ENCODE measurements at regions not wholly inside any gene's neighbourhood (a gene's known extent, or its start where the extent isn't known, plus 50 kb on each side); places are given as distances from the start of the nearest gene placed in this dataset.
A peak's percentile ranks its signal among the peaks of the same experiment; 100 is the strongest.
"Not testable (repeated sequence)": the region's sequence is repeated elsewhere in the genome, so short reads cannot be mapped to it uniquely, and the experiment has no call there.

DNA sequence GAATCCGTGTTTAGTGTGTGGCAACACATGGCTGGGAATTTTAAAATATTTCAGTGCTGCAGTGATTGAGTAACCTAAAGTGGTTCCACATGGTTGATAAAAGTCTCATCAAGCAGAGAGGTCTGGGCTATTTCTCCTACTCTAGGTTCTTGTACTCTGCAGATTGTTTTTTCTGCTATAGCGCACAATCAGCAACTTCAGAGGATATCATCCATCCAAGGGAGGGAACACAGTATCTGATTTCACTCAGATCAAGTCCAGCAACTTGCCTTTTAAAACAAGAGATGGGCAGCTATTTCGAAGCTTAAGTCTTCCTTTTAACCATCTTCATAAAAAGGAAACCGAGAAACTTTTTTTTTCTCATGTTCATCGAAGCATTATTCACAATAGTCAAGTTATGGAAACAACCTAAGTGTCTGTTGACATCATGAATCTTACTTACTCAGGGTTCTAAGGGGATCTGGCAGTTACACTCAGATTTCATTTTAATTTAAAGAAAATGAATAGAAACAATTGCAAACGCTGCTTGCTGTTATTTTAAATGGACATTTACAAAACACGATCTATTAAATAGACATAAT is 172.7 kb upstream of the TRIB2 start:
- peak; percentile 39 for ATAC-seq
- intact Hi-C loops (cut with micrococcal nuclease): no loop called here

GRCh38 chr2:12547566-12548170 is 169.1 kb upstream of the TRIB2 start:
- no peak for ATAC-seq
- intact Hi-C loops (cut with micrococcal nuclease): no loop called here

More for the DNA sequence above, 172.7 kb upstream of the TRIB2 start:
- no peak for DNase-seq

GRCh38 chr2:12548906-12549305 is 167.8 kb upstream of the TRIB2 start:
- DNase-seq: no peak
- intact Hi-C loops (cut with micrococcal nuclease): no loop called here
- ATAC-seq: no peak

More at GRCh38 chr2:12547566-12548170, 169.1 kb upstream of the TRIB2 start:
- DNase-seq: no peak

DNA sequence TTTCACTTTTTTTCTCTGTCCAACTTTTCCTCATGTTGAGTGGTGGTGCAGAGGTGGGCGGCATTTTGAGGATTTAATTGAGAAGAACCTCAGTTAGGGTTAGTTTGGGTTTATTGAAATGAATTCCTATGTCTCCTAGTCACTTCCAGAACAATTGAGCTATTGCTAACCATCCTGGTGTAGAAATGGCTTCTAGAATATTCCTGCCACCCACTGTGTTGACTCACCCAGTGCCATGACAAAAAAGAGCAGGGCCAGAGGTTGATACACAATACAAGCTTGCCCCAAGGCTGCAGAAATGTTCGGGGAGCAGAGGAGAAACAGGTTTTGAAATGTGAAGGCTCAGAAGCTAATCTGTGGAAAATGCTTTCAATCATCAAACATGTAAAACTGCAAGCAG is 167.1 kb upstream of the TRIB2 start:
- intact Hi-C loops (cut with micrococcal nuclease): no loop called here
- DNase-seq (no peak), ATAC-seq (no peak)

GRCh38 chr2:12552092-12552491 is 164.6 kb upstream of the TRIB2 start:
- ATAC-seq (no peak), DNase-seq (no peak)
- intact Hi-C loops (cut with micrococcal nuclease): no loop called here

GRCh38 chr2:12554224-12555011 is 162.3 kb upstream of the TRIB2 start:
- intact Hi-C loops (cut with micrococcal nuclease): no loop called here
- ATAC-seq: no peak
- DNase-seq: no peak

DNA sequence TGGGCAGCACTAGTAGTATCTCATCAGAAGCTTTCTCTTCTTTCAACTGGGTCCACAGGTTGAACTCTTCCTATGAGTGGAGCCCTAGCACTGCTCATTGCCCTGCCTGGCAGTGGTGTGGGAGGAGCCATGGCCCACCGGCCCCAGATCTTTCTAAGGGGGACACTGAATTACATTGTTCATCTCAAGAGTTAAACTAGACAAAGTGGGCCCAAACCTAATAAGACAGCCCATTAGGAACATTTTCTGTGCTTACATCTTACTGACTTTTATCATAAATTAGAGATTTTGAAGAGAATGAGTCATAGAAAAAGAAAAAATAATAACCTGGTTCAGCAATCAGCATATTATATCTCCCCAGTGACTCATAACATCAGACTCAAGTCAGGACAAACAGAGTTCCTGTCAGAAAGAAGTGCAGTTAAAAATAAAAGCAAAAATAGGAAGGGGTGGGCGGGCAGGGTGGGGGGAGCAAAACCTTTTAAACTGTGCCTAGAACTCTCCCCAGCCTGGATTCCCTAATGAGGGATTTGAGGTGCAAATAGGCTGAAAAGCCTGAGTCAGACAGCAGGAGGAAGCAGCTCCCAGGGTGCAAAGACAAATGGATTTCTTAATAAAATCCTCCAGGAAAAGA is 161.6 kb upstream of the TRIB2 start:
- intact Hi-C loops (cut with micrococcal nuclease): no loop called here

GRCh38 chr2:12556762-12557161 is 160.0 kb upstream of the TRIB2 start:
- intact Hi-C loops (cut with micrococcal nuclease): no loop called here
- no peak for DNase-seq
- no peak for ATAC-seq

More for the DNA sequence above, 161.6 kb upstream of the TRIB2 start:
- no peak for ATAC-seq
- DNase-seq: no peak

GRCh38 chr2:12557688-12558087 is 159.0 kb upstream of the TRIB2 start:
- DNase-seq (no peak), ATAC-seq (no peak)
- intact Hi-C loops (cut with micrococcal nuclease): no loop called here

DNA sequence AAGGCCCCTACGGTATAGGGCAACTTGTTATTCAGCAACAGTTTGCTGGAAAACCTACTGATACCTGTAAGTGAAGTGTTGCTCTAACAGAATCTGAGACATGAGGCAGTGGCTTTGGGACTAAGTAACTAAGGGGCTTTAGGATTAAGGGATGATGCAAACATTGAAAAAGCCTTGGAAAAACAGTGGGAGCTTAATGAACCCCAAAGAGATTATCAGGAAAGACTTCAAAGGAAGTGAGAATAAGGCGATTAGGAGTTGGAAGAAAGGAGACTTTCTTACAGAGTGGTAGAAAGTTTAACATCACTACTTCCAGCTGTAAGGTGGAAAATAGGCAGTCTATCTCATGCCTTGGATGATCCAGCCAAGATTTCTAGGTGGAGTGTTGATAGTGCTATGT is 158.2 kb upstream of the TRIB2 start:
- intact Hi-C loops (cut with micrococcal nuclease): no loop called here
- DNase-seq (no peak), ATAC-seq (no peak)

DNA sequence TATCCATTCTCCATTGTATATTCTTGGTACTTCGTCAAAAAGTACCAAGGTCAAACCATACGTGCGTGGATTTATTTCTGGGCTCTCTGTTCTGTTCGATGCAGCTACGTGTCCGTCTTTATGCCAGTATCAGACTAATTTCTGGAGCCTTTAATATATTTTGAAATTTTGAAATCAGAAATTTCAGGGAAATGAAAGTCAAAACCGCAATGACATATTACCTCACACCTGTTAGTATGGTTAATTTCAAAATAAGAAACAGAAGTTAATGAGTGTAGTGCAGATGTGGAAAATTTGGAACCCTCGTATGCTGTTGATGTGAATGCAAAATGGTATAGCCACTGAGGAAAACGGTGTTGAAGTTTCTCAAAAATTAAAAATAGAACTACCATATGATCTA is 156.1 kb upstream of the TRIB2 start:
- intact Hi-C loops (cut with micrococcal nuclease): no loop called here
- ATAC-seq (no peak), DNase-seq (no peak)

DNA sequence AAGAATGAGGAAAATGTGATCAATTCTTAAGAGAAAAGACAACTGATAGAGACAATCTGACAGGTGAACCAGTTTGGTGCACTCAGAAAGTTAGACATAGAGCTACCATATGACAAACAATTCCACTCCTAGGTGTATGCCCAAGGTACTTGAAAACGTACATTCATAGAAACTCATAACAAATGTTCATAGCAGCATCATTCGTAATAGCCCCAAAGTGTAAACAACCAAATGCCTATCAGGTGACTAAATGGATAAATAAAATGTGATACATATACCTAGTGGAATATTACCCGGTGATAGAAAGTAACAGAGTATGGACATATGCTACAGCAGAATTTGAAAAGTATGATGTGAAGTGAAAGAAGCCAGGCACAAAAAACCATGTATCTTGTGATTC is 149.3 kb upstream of the TRIB2 start:
- intact Hi-C loops (cut with micrococcal nuclease): no loop called here
- DNase-seq: no peak
- ATAC-seq: no peak

GRCh38 chr2:12569510-12569909 is 147.2 kb upstream of the TRIB2 start:
- ATAC-seq; intact Hi-C loops (cut with micrococcal nuclease); DNase-seq: not testable (repeated sequence)

DNA sequence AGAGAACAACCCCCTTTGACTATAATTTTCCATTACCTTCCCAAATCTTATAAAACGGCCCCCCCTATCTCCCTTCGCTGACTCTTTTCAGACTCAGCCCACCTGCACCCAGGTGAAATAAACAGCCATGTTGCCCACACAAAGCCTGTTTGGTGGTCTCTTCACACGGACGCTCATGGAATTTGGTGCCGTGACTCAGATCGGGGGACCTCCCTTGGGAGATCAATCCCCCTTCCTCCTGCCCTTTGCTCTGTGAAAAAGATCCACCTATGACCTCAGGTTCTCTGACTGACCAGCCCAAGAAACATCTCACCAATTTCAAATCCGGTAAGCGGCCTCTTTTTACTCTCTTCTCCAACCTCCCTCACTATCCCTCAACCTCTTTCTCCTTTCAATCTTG is 146.8 kb upstream of the TRIB2 start:
- intact Hi-C loops (cut with micrococcal nuclease): not testable (repeated sequence)

DNA sequence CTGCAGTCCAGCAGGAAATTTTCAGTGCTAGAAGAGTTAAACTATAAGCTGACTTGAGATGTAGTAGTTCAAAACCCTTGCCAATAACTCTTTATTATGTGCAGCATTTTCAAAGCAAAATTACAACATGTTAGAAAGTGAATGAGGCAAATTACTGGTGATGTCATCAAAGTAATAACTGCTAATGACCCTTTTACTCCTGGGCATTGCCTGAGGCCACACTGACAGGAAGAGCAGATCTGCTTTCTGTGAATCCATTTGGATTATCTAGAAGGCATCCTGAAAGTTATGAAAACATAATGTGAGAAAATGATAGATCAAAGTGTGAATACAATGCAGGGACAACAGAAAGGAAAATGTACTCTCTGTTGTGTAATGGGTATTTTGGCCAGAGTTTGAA is 139.6 kb upstream of the TRIB2 start:
- intact Hi-C loops (cut with micrococcal nuclease): no loop called here
- ATAC-seq (no peak), DNase-seq (no peak)

More for the DNA sequence above, 146.8 kb upstream of the TRIB2 start:
- DNase-seq, ATAC-seq: not testable (repeated sequence)

- DNase-seq (no peak), ATAC-seq (no peak)
- intact Hi-C loops (cut with micrococcal nuclease): no loop called here
Measured at GRCh38 chr2:12577567-12578253, 139.0 kb upstream of the TRIB2 start.

DNA sequence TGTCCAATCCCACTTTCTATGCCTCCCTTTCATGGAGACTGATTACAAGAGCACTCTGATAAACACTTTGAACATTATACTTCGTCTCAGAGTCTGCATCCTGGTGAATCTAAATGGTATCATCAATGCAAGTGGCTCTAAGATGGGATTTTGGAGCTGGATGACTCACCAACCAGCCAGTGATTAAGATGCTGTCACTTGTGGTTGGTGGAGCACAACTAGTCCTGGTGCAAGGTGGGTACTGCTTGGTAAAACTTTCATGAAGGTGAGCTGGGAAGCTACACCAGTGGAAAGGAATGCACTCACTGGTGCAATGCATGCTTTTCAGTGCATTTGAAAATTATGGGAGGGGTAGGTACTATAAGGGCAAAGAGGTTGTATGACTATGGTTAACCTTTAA is 137.7 kb upstream of the TRIB2 start:
- intact Hi-C loops (cut with micrococcal nuclease): no loop called here
- ATAC-seq (no peak), DNase-seq (no peak)

DNA sequence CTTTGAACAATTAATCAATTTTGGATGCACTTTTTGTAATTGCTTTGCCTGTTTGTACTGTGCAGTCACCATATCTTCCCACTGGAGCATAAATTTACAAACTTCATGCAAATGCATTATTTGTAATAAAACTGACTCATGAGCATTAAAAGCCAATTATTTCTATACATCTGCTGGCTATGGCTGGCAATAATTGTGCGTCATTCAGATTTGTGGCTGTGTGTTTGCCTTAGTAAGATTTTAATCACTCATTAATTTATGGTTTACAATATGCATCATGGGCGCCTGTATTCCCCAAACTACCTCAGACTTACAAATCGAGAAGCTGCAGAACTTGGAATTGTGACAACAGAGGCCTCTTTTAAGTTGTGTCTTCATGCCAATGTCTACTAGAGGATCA is 132.4 kb upstream of the TRIB2 start:
- intact Hi-C loops (cut with micrococcal nuclease): no loop called here
- DNase-seq: no peak

DNA sequence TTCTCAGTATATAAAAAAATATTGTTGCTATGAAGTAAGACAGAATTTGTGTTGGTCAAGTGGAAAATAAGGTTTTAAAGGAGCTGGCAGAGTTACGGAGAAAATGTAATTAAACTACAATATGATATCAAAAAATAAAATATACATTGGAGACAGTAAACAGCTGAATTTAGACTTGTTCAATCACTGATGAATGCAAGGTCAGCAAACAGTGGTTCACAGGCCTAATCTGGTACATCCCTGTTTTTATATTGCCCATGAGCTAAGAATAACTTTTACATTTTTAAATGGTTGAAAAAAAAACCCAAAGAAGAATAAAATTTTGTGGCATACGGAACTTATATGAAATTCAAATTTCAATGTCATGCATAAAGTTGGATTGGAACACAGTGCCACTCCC is 131.0 kb upstream of the TRIB2 start:
- DNase-seq (no peak), ATAC-seq (no peak)
- intact Hi-C loops (cut with micrococcal nuclease): no loop called here

More for the DNA sequence above, 132.4 kb upstream of the TRIB2 start:
- ATAC-seq: no peak

GRCh38 chr2:12587228-12587627 is 129.5 kb upstream of the TRIB2 start:
- ATAC-seq: no peak
- DNase-seq: no peak
- intact Hi-C loops (cut with micrococcal nuclease): no loop called here

Data from left ventricle myocardium superior (tissue), 1 donor.